GM18907 (cell line): ENCODE measurements at regions not wholly inside any gene's neighbourhood (a gene's known extent, or its start where the extent isn't known, plus 50 kb on each side); places are given as distances from the start of the nearest gene placed in this dataset.
"Not testable (repeated sequence)": the region's sequence is repeated elsewhere in the genome, so short reads cannot be mapped to it uniquely, and the experiment has no call there.

Experiments used
- ATAC-seq: cut with Tn5 transposase; IDR thresholded peaks from one replicate; pipeline ENCODE4 v1.9.1; 2021; ENCODE audit warnings: mild to moderate bottlenecking, moderate library complexity; ENCODE audit not compliant: unreplicated experiment

DNA sequence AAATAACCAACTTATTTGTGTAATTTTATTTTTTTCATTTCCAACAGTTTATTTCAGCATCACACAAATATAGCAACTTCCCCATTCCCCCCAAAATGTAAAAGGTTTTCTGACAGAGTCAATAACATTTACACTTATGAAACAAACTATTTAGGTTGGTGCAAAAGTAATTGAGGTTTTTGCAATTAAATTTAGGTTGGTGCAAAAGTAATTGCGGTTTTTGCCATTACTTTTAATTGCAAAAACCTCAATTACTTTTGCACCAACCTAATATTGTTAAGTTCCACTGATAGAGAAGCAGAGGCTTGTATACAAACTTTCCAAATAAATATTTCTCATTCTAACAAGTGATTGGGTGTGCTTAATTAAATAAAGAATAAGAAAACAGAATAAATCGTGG is 270.9 kb upstream of the DUSP10 start:
- no peak for ATAC-seq

DNA sequence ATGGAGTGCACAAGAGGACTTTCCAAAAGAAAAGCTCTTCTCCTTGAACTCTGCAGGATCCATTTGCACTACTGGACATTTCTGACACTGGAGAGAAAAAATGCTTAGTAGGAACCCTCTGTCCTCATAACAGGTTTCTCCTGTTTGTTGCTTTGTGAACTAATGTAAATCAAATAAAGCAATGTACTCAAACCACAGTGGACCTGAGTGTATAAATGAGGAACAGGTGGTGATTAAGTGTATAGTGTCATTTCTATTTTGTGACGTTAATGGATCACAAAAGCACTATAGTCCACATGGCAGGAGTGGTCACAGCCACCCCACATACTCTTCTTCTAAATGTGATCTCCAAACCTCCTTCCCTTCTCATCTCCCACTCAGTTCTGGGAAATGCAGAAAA is 268.4 kb upstream of the DUSP10 start:
- no peak for ATAC-seq

DNA sequence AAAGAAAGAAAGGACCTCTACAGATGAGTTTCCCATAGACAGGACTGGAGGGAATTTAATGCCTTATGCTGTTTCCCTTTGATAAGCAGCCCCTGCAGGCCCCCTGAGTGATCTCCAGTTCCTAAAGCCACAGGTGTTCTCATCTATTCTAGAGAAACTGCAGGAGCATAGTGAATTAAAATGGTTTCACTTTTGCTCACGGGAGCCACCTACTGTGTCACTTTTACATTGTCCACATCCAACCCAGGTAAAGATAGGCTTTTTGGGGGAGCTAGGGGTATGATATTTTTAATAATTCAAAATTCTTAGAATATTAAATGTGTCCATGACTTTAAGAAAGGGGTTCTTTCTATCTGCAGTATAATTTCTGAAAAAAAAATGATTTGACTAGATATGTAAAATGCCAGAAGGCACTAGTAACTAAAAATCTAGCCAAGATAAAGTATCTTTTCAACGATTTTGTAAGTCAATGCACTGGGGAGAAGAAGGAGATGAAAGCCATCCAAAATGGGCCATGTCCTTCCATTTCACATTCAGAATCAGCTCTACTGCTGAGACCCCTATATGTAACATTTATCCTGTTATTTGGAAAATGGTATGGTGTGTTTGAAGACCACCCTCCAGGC is 267.3 kb upstream of the DUSP10 start:
- peak; percentile 64 for ATAC-seq

DNA sequence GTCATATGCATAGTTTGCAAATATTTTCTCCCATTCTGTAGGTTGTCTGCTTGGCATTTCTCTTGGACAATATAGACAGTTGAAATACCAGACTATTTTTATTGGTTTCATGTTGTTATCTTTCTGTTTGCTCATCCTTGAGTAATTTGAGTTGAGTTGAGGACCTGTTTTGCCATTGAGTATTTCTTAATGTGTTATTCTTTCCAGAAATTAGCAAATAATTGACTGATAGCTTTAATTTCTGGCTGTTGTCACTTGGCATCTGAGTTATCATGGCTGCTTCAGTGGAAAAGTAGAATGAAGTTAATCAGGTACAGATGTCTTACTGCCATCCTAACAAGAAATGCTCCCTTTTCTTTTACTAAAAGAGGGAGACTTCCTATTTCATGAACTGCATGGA is 264.8 kb upstream of the DUSP10 start:
- no peak for ATAC-seq

- no peak for ATAC-seq
These were observed 262.9 kb upstream of the DUSP10 start for GRCh38 chr1:222004784-222005183.

DNA sequence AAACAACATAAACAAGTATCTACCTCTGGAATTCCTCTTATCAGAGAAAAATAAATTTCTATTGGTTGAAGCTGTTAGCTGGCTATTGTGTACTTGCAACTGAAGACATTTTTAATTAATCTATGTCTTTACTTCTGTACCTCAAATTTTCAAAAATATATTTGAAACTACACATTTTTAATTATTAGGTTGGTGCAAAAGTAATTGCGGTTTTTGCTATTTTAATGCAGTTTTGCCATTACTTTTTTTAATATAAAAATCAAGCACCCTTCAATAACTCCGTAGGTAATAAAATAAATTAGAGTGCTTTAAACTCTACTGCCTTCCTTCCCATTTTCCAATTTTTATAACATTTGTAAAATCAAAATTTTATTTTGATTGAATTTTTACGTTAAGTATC is 262.1 kb upstream of the DUSP10 start:
- ATAC-seq, result no peak

DNA sequence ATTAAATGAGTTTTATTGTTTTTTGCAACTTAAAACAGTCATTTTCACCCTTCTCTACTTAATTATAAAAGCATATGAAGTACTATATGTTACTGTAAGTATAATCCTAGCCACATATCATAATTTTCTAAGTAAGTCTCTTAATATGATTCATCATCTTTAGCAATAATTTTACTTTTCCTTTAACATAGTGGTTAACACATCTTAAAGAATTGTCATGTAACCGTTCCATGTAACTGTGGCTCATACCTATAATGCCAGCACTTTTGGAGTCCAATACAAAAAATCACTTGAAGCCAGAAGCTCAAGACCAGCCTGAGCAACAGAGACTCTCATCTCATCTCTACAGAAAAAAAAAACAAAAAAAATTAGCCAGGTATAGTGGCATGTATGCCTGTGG is 260.6 kb upstream of the DUSP10 start:
- no peak for ATAC-seq

GRCh38 chr1:222000131-222000530 is 258.2 kb upstream of the DUSP10 start:
- no peak for ATAC-seq

GRCh38 chr1:221998781-221999180 is 256.9 kb upstream of the DUSP10 start:
- no peak for ATAC-seq

- no peak for ATAC-seq
These were observed 256.3 kb upstream of the DUSP10 start for GRCh38 chr1:221998186-221998612.

DNA sequence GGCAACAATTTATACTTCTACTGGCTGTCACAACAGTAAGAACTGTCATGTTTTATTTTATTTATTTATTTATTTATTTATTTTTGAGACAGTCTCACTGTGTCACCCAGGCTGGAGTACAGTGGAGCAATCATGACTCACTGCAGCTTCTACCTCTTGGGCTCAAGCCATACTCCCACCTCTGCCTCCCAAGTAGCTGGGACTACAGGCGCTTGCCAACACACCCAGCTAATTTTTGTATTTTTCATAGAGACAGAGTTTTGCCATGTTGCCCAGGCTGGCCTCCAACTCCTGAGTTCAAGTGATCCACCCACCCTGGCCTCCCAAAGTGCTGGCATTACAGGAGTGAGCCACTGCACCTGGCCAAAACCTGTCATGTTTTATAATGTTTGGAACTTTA is 255.1 kb upstream of the DUSP10 start:
- not testable (repeated sequence) for ATAC-seq

DNA sequence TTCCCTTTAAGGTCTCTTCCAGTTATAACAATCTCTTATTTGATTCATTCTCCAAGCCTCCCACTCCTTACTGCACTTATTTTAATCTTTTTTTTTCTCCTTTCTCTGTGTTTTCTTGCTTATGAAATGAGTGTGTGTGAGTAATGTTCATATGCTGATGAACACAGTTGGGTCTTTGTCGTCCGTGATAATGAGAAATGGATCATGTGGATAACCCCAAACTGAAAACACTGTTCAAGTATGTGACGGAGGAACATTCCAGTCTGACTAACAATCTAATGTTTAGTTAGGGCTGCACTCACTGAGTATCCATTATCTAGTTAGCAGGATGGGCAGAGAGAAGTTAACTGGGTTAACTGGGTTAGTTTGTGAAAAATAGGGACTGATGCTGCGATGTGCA is 253.1 kb upstream of the DUSP10 start:
- ATAC-seq, result no peak

- peak; percentile 55 for ATAC-seq
These were observed 252.4 kb upstream of the DUSP10 start for GRCh38 chr1:221994274-221994698.

DNA sequence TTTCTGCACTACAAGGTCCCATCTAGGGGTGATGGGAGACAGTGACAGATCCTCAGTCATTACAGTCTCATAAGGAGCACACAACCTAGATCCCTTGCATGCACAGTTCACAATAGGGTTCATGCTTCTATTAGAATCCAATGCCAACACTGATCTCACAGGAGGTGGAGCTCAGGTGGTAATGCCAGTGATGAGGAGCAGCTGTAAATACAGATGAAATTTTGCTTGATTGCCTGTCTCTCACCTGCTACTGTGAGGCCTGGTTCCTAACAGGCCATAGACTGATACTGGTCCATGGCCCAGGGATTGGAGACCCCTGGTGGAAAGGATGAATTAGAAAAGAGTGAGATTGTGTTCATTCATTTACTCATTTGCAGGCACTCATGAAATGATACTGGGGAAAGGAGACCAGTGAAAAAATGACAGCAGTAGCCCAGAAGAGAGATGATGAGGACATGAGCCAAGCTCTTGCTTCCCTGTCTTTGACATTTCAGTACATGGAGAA is 251.6 kb upstream of the DUSP10 start:
- ATAC-seq, result no peak

GRCh38 chr1:221992427-221992826 is 250.5 kb upstream of the DUSP10 start:
- ATAC-seq, result peak; percentile 69

DNA sequence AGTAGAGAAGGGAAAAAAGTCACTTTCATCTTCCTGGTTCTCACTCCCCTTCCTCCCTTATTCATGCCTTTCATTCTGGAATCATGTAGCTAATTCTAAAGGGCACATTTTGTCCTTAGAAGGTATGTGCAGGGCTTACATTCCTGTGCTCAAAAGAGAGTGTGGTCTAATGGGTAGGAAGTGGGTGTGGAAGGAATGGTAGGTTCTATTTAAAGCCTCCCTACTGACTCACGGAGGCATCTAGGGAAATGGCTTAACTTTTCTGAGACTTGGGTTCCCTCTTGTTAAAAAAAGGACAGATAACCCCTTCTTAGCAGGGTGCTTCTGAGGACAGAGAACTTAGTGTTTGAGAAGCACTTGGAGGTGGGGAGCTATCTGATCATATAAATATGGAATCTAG is 249.3 kb upstream of the DUSP10 start:
- no peak for ATAC-seq

DNA sequence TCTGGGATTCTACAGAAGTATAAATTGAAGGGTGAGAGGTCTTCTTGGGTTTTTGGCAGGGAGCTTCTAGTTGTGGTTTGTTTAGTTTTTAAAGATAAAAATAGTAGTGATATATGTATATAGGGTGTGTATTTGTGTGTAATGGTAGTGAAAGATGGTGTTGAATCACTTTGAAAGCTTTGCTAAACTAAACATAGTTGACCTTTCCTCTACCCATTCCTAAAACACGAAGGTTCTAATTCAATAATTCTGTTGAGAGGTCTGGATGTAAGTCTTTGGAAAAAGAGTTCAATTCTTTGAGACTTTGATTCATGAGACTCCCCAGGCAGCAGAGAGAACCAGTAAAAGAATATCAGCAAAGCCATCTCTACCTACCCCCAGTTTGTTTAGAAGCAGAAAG is 247.9 kb upstream of the DUSP10 start:
- ATAC-seq, result no peak

- ATAC-seq, result no peak
These were observed 246.9 kb upstream of the DUSP10 start for GRCh38 chr1:221988829-221989228.

GRCh38 chr1:221987860-221988520 is 246.1 kb upstream of the DUSP10 start:
- ATAC-seq, result no peak

- ATAC-seq, result no peak
These were observed 241.6 kb upstream of the DUSP10 start for GRCh38 chr1:221983444-221983843.

- no peak for ATAC-seq
These were observed 239.6 kb upstream of the DUSP10 start for GRCh38 chr1:221981461-221981860.

DNA sequence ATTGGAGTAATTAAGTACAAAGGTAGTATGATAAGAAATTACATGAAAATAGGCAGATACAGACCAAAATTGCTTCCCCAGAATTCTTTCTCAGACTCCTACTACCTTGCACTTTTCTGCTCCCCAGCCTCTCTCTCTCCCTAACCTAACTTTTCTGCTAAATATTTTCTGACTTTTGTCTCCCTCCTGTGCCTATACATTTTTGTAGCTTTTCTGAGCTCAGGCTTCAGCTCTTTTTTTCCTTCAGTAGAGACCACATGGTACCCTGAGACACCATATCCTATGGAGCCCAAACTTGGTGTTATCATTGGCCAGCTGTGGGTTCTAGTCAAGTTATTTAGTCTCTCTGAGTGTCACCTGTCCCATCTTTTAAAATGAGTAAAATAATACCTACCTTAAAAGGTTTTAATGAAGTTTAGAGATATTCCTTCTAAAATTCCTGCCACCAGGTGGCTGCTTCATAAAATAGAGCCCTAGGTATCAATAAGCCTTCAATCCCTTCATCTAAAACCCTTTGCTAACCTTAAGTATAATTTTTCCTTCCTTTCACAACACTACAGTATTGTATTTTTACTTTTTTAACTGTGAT is 237.6 kb upstream of the DUSP10 start:
- no peak for ATAC-seq
